H1 (cell line): ENCODE measurements at regions not wholly inside any gene's neighbourhood (a gene's known extent, or its start where the extent isn't known, plus 50 kb on each side); places are given as distances from the start of the nearest gene placed in this dataset.
A peak's percentile ranks its signal among the peaks of the same experiment; 100 is the strongest.

ENCODE experiments used
- CTCF ChIA-PET: fragments of 300-600 bp; sonication (Branson Sonifier 250); formaldehyde crosslinking; loops from one replicate; lab custom pipeline; 2021; ENCODE audit not compliant: partially characterized antibody; lab: Charles Lee
- POLR2A ChIA-PET: fragments of 300-600 bp; sonication (Branson Sonifier 250); formaldehyde crosslinking; loops from one replicate; lab custom pipeline; 2021; ENCODE audit warnings: inconsistent platforms; ENCODE audit not compliant: partially characterized antibody; lab: Charles Lee
- DNase-seq, 2 experiments: peaks; one replicate each; pipeline versions ENCODE4 v3.0.0 to v3.0.0-alpha.2; 2010 to 2022; ENCODE audit warnings: low spot score in 2 of 2, low read depth in 1 of 2, mixed read lengths in 1 of 2
- FAIRE-seq: peaks from 2 replicates; lab custom pipeline; 2011; peaks lifted over from hg19 to GRCh38; lab: Jason Lieb, UNC
- H2AFZ ChIP-seq: 2 replicates; pipeline ENCODE4 v1.8.1; 2012; ENCODE audit warnings: low read length, inconsistent platforms
- H2AK5ac ChIP-seq: 2 replicates; pipeline ENCODE4 v1.6.1; 2013; ENCODE audit warnings: low read depth, low read length
- H2BK120ac ChIP-seq: replicated peaks from 2 replicates; pipeline ENCODE3; 2013; ENCODE audit warnings: low read depth, low read length, inconsistent platforms
- H2BK12ac ChIP-seq: 2 replicates; pipeline ENCODE4 v1.6.1; 2013; ENCODE audit warnings: low read depth, low read length
- H2BK15ac ChIP-seq: 2 replicates; pipeline ENCODE4 v1.6.1; 2013; ENCODE audit warnings: low read length
- H2BK20ac ChIP-seq: 2 replicates; pipeline ENCODE4 v1.6.1; 2013; ENCODE audit warnings: low read length
- H2BK5ac ChIP-seq: 2 replicates; pipeline ENCODE4 v1.6.1; 2013; ENCODE audit warnings: low read depth, low read length
- H3K14ac ChIP-seq: 2 replicates; pipeline ENCODE4 v1.6.1; 2013; ENCODE audit warnings: inconsistent platforms; ENCODE audit not compliant: insufficient read length
- H3K18ac ChIP-seq: 2 replicates; pipeline ENCODE4 v1.6.1; 2013; ENCODE audit warnings: low read length; ENCODE audit errors: extremely low read depth
- H3K23ac ChIP-seq: 2 replicates; pipeline ENCODE4 v1.6.1; 2013; ENCODE audit warnings: inconsistent platforms; ENCODE audit not compliant: insufficient read length
- H3K23me2 ChIP-seq: 2 replicates; pipeline ENCODE4 v1.6.1; 2013; ENCODE audit warnings: low read depth, low read length
- H3K27ac ChIP-seq: 2 replicates; pipeline ENCODE4 v1.6.1; 2011; ENCODE audit warnings: low read depth, low read length, inconsistent platforms
- H3K27me3 ChIP-seq, 4 experiments: replicated peaks in 1 of 4; 1 replicate in 1 of 4; 2 replicates in 3 of 4; pipeline versions ENCODE4 v1.6.1 to v1.8.1; 2011 to 2013; ENCODE audit warnings: low read length in 3 of 4, mild to moderate bottlenecking in 3 of 4, inconsistent platforms in 2 of 4, mixed read lengths in 2 of 4, moderate library complexity in 1 of 4; ENCODE audit not compliant: control insufficient read depth in 3 of 4, insufficient read depth in 3 of 4; ENCODE audit errors: extremely low read depth in 1 of 4
- H3K36me3 ChIP-seq, 4 experiments: 2 replicates each; pipeline versions ENCODE4 v1.6.1 to v1.8.1; 2011 to 2013; ENCODE audit warnings: mild to moderate bottlenecking in 4 of 4, low read length in 3 of 4, moderate library complexity in 2 of 4, control low read depth in 1 of 4, inconsistent platforms in 1 of 4; ENCODE audit not compliant: insufficient read depth in 4 of 4, control insufficient read depth in 2 of 4
- H3K4ac ChIP-seq: replicated peaks from 2 replicates; pipeline ENCODE3; 2013; ENCODE audit warnings: low read length, low read depth, mixed read lengths, inconsistent platforms; ENCODE audit not compliant: insufficient read length
- H3K4me1 ChIP-seq, 4 experiments: replicated peaks in 1 of 4; 1 replicate in 1 of 4; 2 replicates in 3 of 4; pipeline versions ENCODE4 v1.6.1 to v1.8.1; 2011 to 2013; ENCODE audit warnings: low read length in 3 of 4, inconsistent platforms in 2 of 4, mixed read lengths in 1 of 4; ENCODE audit not compliant: insufficient read depth in 4 of 4, control insufficient read depth in 3 of 4
- H3K4me2 ChIP-seq, 2 experiments: 2 replicates each; pipeline versions ENCODE4 v1.6.1 to v1.8.1; 2011 to 2013; ENCODE audit warnings: low read depth in 2 of 2, low read length in 2 of 2, control low read depth in 1 of 2, inconsistent platforms in 1 of 2, mild to moderate bottlenecking in 1 of 2; ENCODE audit not compliant: insufficient read depth in 1 of 2
- H3K4me3 ChIP-seq, 4 experiments: fragments of 200-600, 300-600 bp in 1 of 4; sonication (generic), shearing (Covaris generic), sonication (Bioruptor Twin) in 1 of 4; 2 replicates each; pipeline versions ENCODE4 v1.5.1 to v1.8.1; 2011 to 2016; ENCODE audit warnings: low read length in 4 of 4, low read depth in 3 of 4, control low read depth in 2 of 4, inconsistent platforms in 2 of 4, mild to moderate bottlenecking in 2 of 4, mixed read lengths in 1 of 4, moderate library complexity in 1 of 4; ENCODE audit not compliant: insufficient read depth in 2 of 4; ENCODE audit errors: extremely low read depth in 1 of 4
- H3K56ac ChIP-seq: replicated peaks from 2 replicates; pipeline ENCODE3; 2013; ENCODE audit warnings: low read depth, mild to moderate bottlenecking, mixed read lengths, low read length, inconsistent platforms; ENCODE audit not compliant: insufficient read length
- H3K79me1 ChIP-seq: 2 replicates; pipeline ENCODE4 v1.6.1; 2013; ENCODE audit warnings: low read depth, low read length, control low read depth
- H3K79me2 ChIP-seq, 2 experiments: 2 replicates each; pipeline versions ENCODE4 v1.6.1 to v1.8.1; 2012 to 2013; ENCODE audit warnings: low read length in 2 of 2, mild to moderate bottlenecking in 2 of 2, inconsistent platforms in 1 of 2; ENCODE audit not compliant: insufficient read depth in 2 of 2, control insufficient read depth in 1 of 2
- H3K9ac ChIP-seq, 4 experiments: replicated peaks in 1 of 4; 1 replicate in 1 of 4; 2 replicates in 3 of 4; pipeline versions ENCODE4 v1.6.1 to v1.8.1; 2011 to 2013; ENCODE audit warnings: low read depth in 3 of 4, low read length in 3 of 4, control low read depth in 2 of 4, mild to moderate bottlenecking in 2 of 4, moderate library complexity in 2 of 4, inconsistent platforms in 1 of 4; ENCODE audit errors: extremely low read depth in 1 of 4
- H3K9me3 ChIP-seq, 2 experiments: 2 replicates each; pipeline versions ENCODE4 v1.6.1 to v1.8.1; 2012 to 2013; ENCODE audit warnings: mild to moderate bottlenecking in 2 of 2, moderate library complexity in 2 of 2, control low read depth in 1 of 2, inconsistent platforms in 1 of 2, low read depth in 1 of 2, low read length in 1 of 2, mixed read lengths in 1 of 2; ENCODE audit not compliant: insufficient read depth in 2 of 2
- H4K20me1 ChIP-seq, 2 experiments: replicated peaks in 1 of 2; 2 replicates each; pipeline versions ENCODE3 to v1.8.1; 2011 to 2013; ENCODE audit warnings: inconsistent platforms in 2 of 2, low read length in 2 of 2, mild to moderate bottlenecking in 1 of 2; ENCODE audit not compliant: insufficient read depth in 2 of 2, control insufficient read depth in 1 of 2
- H4K5ac ChIP-seq: 2 replicates; pipeline ENCODE4 v1.6.1; 2013; ENCODE audit warnings: low read length, low read depth, mixed read lengths, inconsistent platforms; ENCODE audit not compliant: insufficient read length
- H4K8ac ChIP-seq: 2 replicates; pipeline ENCODE4 v1.8.0; 2013; ENCODE audit warnings: mild to moderate bottlenecking, moderate library complexity, low read length, inconsistent platforms; ENCODE audit not compliant: insufficient read depth; ENCODE audit errors: extremely low read depth
- H4K91ac ChIP-seq: replicated peaks from 2 replicates; pipeline ENCODE3; 2013; ENCODE audit warnings: low read length, mixed read lengths, inconsistent platforms; ENCODE audit not compliant: insufficient read length
- POLR2A ChIP-seq, 2 experiments: IDR thresholded peaks; 1 replicate in 1 of 2; 2 replicates in 1 of 2; pipeline ENCODE4 v1.6.1; 2011; ENCODE audit warnings: low read depth in 2 of 2, low read length in 2 of 2, mild to moderate bottlenecking in 2 of 2; ENCODE audit errors: control extremely low read depth in 1 of 2
- POU5F1 ChIP-seq: IDR thresholded peaks from 2 replicates; pipeline ENCODE4 v1.6.1; 2011; ENCODE audit warnings: low read depth, mild to moderate bottlenecking, low read length, moderate library complexity
- RAD21 ChIP-seq, 2 experiments: IDR thresholded peaks in 1 of 2; conservative IDR thresholded peaks in 1 of 2; 2 replicates each; pipeline ENCODE4 v1.6.1; 2011; ENCODE audit warnings: low read depth in 2 of 2, low read length in 2 of 2, improper control_type of control experiment in 1 of 2, inconsistent platforms in 1 of 2, mild to moderate bottlenecking in 1 of 2, moderate library complexity in 1 of 2
- SAP30 ChIP-seq: fragments of 300-600 bp; sonication (generic); IDR thresholded peaks from 2 replicates; pipeline ENCODE4 v1.7.1; 2012; ENCODE audit warnings: low read length, moderate library complexity, mild to moderate bottlenecking, inconsistent platforms; ENCODE audit not compliant: insufficient read depth, insufficient replicate concordance
- SP1 ChIP-seq: IDR thresholded peaks from 2 replicates; pipeline ENCODE4 v1.6.1; 2011; ENCODE audit warnings: low read depth, low read length
- TAF7 ChIP-seq: optimal IDR thresholded peaks from 2 replicates; pipeline ENCODE3; 2011; ENCODE audit warnings: low read depth, mild to moderate bottlenecking, inconsistent platforms, low read length, moderate library complexity, borderline replicate concordance
- TEAD4 ChIP-seq: IDR thresholded peaks from 2 replicates; pipeline ENCODE4 v1.6.1; 2012; ENCODE audit warnings: low read depth, low read length, inconsistent platforms, mixed read lengths
- WGBS, 2 experiments: shearing (Covaris generic) in 1 of 2; methylation state at CpG; one replicate each; pipeline versions ENCODE4 v1.1.6 to v1.1.7; 2013 to 2015; ENCODE audit warnings: low lambda C conversion rate in 2 of 2, mixed read lengths in 2 of 2, inconsistent platforms in 1 of 2, low coverage in 1 of 2, missing lambda C conversion rate in 1 of 2; ENCODE audit not compliant: insufficient replicate concordance in 2 of 2, insufficient coverage in 1 of 2, insufficient read length in 1 of 2; ENCODE audit errors: extremely low coverage in 1 of 2, missing lambda C conversion rate in 1 of 2; 5-methylcytosine and 5-hydroxymethylcytosine counted together
- TF ChIP-seq, protein P1 (sequence below): IDR thresholded peaks from 2 replicates; pipeline ENCODE4 v1.6.1; 2012; ENCODE audit warnings: low read length, inconsistent platforms

DNA sequence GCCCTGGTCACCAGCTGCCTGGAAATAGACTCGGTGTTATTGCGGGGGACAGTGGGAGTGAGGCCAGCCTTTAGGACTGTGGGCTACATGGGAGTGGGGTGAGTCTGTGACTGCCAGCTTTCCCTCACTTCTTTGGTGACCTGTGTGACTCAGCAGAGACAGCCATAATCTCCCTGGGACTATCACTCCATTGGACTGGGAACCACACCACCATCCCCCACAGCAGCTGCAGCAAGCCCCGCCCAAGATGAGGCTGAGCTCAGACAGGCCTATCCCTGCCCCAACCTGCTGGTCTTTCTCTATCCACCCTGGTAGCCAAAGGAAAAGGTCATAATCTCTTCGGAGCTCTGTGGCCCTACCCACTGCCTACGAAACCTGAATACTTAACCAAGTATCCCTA, 263.2 kb downstream of the FZD1 start:
- Histone ChIP-seq H2BK12ac (no peak overlapping the region), H3K56ac (no peak overlapping the region), H4K20me1 (no peaks in the 10 kb centered on the region), H2AK5ac (no peak overlapping the region), H2BK120ac (no peak overlapping the region), H3K27ac (no peak overlapping the region), H2BK20ac (no peak overlapping the region), H3K9ac (no peak overlapping the region), H3K79me2 (no peaks in the 10 kb centered on the region), H3K36me3 (no peaks in the 10 kb centered on the region), H3K9me3 (no peaks in the 10 kb centered on the region), H3K4ac (no peak overlapping the region), H2AFZ (0 out of 2 replicates have a peak overlapping the region, but pooled peaks have one; percentile 37), H3K23ac (no peak overlapping the region), H3K4me3 (no peak overlapping the region), H3K79me1 (no peaks in the 10 kb centered on the region), H3K23me2 (no peaks in the 10 kb centered on the region), H3K4me2 (no peak overlapping the region), H2BK5ac (no peak overlapping the region), H2BK15ac (no peak overlapping the region), H4K91ac (no peak overlapping the region), H3K27me3 (no peaks in the 10 kb centered on the region), H3K18ac (no peak overlapping the region; the same call in 1 of the 2 replicates), H3K4me1 (no peaks in the 10 kb centered on the region), H4K8ac (no peak overlapping the region), H3K14ac (no peak overlapping the region), H4K5ac (no peak overlapping the region)
- ChIA-PET CTCF (interaction anchor here (1.1 to 1.5 kb wide), 3 partner anchors 11 to 17 kb away, joined by 3 to 6 read pairs (median 3); no protein-coding TSS in a partner anchor), POLR2A (interaction anchor here (1.1 kb wide), 1 partner anchor 10 kb away, joined by 3 read pairs; no protein-coding TSS in a partner anchor)
- TF ChIP-seq, protein P1, sequence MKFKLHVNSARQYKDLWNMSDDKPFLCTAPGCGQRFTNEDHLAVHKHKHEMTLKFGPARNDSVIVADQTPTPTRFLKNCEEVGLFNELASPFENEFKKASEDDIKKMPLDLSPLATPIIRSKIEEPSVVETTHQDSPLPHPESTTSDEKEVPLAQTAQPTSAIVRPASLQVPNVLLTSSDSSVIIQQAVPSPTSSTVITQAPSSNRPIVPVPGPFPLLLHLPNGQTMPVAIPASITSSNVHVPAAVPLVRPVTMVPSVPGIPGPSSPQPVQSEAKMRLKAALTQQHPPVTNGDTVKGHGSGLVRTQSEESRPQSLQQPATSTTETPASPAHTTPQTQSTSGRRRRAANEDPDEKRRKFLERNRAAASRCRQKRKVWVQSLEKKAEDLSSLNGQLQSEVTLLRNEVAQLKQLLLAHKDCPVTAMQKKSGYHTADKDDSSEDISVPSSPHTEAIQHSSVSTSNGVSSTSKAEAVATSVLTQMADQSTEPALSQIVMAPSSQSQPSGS, result no peak
- TF ChIP-seq RAD21 (IDR thresholded peaks at IDR 0.05 in 1 of 2, conservative IDR thresholded peaks at IDR 0.05 in 1 of 2; ENCODE audit: low read depth in 2 of 2, low read length in 2 of 2) (no peak), TEAD4 (no peak), POLR2A (IDR thresholded peaks at IDR 0.05; ENCODE audit: control extremely low read depth in 1 of 2, low read depth in 2 of 2, low read length in 2 of 2) (no peak), TAF7 (no peak), POU5F1 (no peak), SAP30 (no peak), SP1 (no peak)
- DNase-seq, result no peak
- no peak for FAIRE-seq
- 93% methylated on average over 5 of the region's 5 CpGs; no CpG with 5 or more reads in 1 of the 2 experiments for WGBS, 2 experiments
